Transverse colon (tissue), 4 donors: ENCODE measurements at regions not wholly inside any gene's neighbourhood (a gene's known extent, or its start where the extent isn't known, plus 50 kb on each side); places are given as distances from the start of the nearest gene placed in this dataset.

Experiments
- DNase-seq: peaks from one replicate; pipeline ENCODE4 v3.0.0-alpha.2; 2019
- H3K27ac ChIP-seq, 4 donors: fragments of 200-600 bp; sonication (generic); 2 replicates each; pipeline ENCODE4 v1.5.1; 2016 to 2018; ENCODE audit warnings: inconsistent platforms in 4 of 4
- H3K27me3 ChIP-seq: fragments of 200-600 bp; sonication (generic); 2 replicates; pipeline ENCODE4 v1.5.1; 2017; ENCODE audit warnings: inconsistent platforms
- H3K36me3 ChIP-seq, 4 donors: fragments of 200-600 bp; sonication (generic); 2 replicates each; pipeline ENCODE4 v1.5.1; 2017 to 2019; ENCODE audit warnings: inconsistent platforms in 4 of 4
- H3K4me1 ChIP-seq, 4 donors: fragments of 200-600 bp; sonication (generic); 2 replicates each; pipeline ENCODE4 v1.5.1; 2017 to 2020; ENCODE audit warnings: inconsistent platforms in 4 of 4
- H3K4me3 ChIP-seq, 4 donors: fragments of 200-600 bp; sonication (generic); 1 replicate in 1 of 4; 2 replicates in 3 of 4; pipeline versions ENCODE4 v1.5.1 to v1.6.1; 2017 to 2019; ENCODE audit warnings: inconsistent platforms in 4 of 4
- H3K9me3 ChIP-seq, 2 donors: fragments of 200-600 bp; sonication (generic); 2 replicates each; pipeline ENCODE4 v1.5.1; 2017 to 2019; ENCODE audit warnings: inconsistent platforms in 2 of 2
- EP300 ChIP-seq: sonication (generic); formaldehyde crosslinking; IDR thresholded peaks from one replicate; pipeline ENCODE4 v1.6.1; 2017; ENCODE audit warnings: antibody characterized with exemption, low read depth
- POLR2A ChIP-seq: fragments of 450-650 bp; IDR thresholded peaks from one replicate; pipeline ENCODE4 v1.6.1; 2016; ENCODE audit warnings: antibody characterized with exemption, mild to moderate bottlenecking, moderate library complexity
- POLR2AphosphoS5 ChIP-seq, 3 donors: sonication (generic); formaldehyde crosslinking; IDR thresholded peaks; one replicate each; pipeline ENCODE4 v1.6.1; 2016; ENCODE audit warnings: antibody characterized with exemption in 3 of 3
- WGBS, 2 donors: methylation state at CpG; one replicate each; pipeline ENCODE4 v1.1.5; 2018; ENCODE audit warnings: low coverage in 1 of 2; 5-methylcytosine and 5-hydroxymethylcytosine counted together
- in situ Hi-C, 4 donors: fragments of 200-750 bp; cut with MboI; loops; one replicate each; pipeline versions ENCODE4 v1.15.0 to v1.15.1; 2017; ENCODE audit warnings: low sequenced_read_pairs in 3 of 4, low pct_ligation_motif_present in 1 of 4, low pct_unique_long_range_greater_than_20kb in 1 of 4
- intact Hi-C: fragments of 100-400 bp; cut with DNase I; formaldehyde crosslinking; loops from one replicate; pipeline ENCODE4 v1.15.1; 2023; ENCODE audit warnings: low total_unique reads
- TF ChIP-seq, protein P1 (sequence below), 5 experiments: fragments of 200-600 bp in 3 of 5; fragments of 450-650 bp in 2 of 5; sonication (generic) in 3 of 5; IDR thresholded peaks; 1 replicate in 2 of 5; 2 replicates in 3 of 5; pipeline ENCODE4 v1.5.1; 2016 to 2017; ENCODE audit warnings: antibody characterized with exemption in 5 of 5, inconsistent platforms in 3 of 5, mild to moderate bottlenecking in 2 of 5, moderate library complexity in 1 of 5

DNA sequence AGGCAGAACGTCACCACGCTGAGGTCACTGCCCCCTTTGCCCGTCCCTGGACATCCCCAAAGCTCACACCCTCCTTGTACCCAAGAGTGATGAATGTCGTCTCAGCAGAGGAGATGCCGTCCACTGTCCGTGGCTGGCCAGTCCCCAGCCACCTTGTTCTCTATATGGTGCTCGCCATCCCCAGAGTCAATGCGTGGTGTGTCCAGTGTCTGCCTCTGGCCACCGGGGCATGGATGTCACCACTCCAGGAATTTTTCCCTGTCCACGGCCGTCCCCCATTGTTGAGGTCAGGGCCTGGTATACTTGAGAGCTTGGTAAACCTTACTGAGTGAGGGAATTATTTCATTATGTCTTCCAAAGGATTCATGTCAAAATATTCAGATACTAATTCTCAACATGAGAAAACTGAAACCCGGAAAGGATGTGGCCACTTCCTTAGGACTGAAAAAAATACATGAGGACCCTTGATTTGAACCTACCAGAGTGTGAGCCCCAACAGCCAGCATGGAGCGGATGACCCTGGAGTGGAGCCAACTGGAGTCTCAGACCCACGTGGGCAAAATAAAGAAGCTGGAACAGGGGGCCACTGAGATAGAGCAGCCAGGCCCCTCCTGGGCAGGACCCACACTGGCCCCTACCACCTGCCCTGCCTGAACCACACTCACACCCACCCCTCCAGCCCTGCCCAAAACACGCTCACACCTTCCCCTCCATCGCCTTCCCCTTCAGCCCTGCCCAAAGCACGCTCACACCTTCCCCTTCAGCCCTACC lies 376.4 kb downstream of the BRD1 start:
- H3K36me3 ChIP-seq, result no peaks in the 10 kb centered on the region
- in situ Hi-C loops, result no loop called here
- no peak for TF ChIP-seq EP300
- TF ChIP-seq, protein P1, sequence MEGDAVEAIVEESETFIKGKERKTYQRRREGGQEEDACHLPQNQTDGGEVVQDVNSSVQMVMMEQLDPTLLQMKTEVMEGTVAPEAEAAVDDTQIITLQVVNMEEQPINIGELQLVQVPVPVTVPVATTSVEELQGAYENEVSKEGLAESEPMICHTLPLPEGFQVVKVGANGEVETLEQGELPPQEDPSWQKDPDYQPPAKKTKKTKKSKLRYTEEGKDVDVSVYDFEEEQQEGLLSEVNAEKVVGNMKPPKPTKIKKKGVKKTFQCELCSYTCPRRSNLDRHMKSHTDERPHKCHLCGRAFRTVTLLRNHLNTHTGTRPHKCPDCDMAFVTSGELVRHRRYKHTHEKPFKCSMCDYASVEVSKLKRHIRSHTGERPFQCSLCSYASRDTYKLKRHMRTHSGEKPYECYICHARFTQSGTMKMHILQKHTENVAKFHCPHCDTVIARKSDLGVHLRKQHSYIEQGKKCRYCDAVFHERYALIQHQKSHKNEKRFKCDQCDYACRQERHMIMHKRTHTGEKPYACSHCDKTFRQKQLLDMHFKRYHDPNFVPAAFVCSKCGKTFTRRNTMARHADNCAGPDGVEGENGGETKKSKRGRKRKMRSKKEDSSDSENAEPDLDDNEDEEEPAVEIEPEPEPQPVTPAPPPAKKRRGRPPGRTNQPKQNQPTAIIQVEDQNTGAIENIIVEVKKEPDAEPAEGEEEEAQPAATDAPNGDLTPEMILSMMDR (IDR thresholded peaks at IDR 0.05), result no peak
- no peak for TF ChIP-seq POLR2AphosphoS5 (IDR thresholded peaks at IDR 0.05)
- no peak for TF ChIP-seq POLR2A
- no peak overlapping the region for H3K4me3 ChIP-seq
- no peak for DNase-seq
- no peaks in the 10 kb centered on the region for H3K9me3 ChIP-seq
- WGBS, 2 donors, result 20 to 69% methylated on average over 1 to 17 of the region's 17 CpGs
- no peak overlapping the region for H3K27ac ChIP-seq
- intact Hi-C loops, result no loop called here
- peaks cover 36% of the 10 kb centered on the region for H3K27me3 ChIP-seq
- no peaks in the 10 kb centered on the region for H3K4me1 ChIP-seq

GRCh38 chr22:49450498-49450897 lies 377.2 kb downstream of the BRD1 start:
- DNase-seq, result no peak
- in situ Hi-C loops, result no loop called here
- Histone ChIP-seq H3K36me3 (no peaks in the 10 kb centered on the region), H3K27ac (no peak overlapping the region), H3K27me3 (peaks cover 36% of the 10 kb centered on the region), H3K4me1 (no peaks in the 10 kb centered on the region), H3K9me3 (no peaks in the 10 kb centered on the region), H3K4me3 (no peak overlapping the region)
- intact Hi-C loops, result no loop called here
- TF ChIP-seq POLR2AphosphoS5 (IDR thresholded peaks at IDR 0.05), result no peak
- no peak for TF ChIP-seq POLR2A
- TF ChIP-seq EP300, result no peak
- TF ChIP-seq, protein P1 (IDR thresholded peaks at IDR 0.05), result no peak
- WGBS, 2 donors, result 11 to 18% methylated on average over 5 to 9 of the region's 9 CpGs

- TF ChIP-seq POLR2A (no peak), POLR2AphosphoS5 (IDR thresholded peaks at IDR 0.05) (no peak), EP300 (no peak)
- TF ChIP-seq, protein P1 (IDR thresholded peaks at IDR 0.05), result no peak
- intact Hi-C loops (no loop called here), in situ Hi-C loops (no loop called here)
- Histone ChIP-seq H3K4me1 (no peaks in the 10 kb centered on the region), H3K36me3 (no peaks in the 10 kb centered on the region), H3K27me3 (peaks cover 36% of the 10 kb centered on the region), H3K9me3 (no peaks in the 10 kb centered on the region), H3K4me3 (no peak overlapping the region), H3K27ac (no peak overlapping the region)
- DNase-seq, result no peak
- WGBS, 2 donors, result 16 to 40% methylated on average over 4 to 37 of the region's 38 CpGs
Measured at GRCh38 chr22:49449811-49450446, 377.7 kb downstream of the BRD1 start.

GRCh38 chr22:49449377-49449776 lies 378.3 kb downstream of the BRD1 start:
- peaks cover 36% of the 10 kb centered on the region for H3K27me3 ChIP-seq
- TF ChIP-seq EP300 (no peak), POLR2A (no peak), POLR2AphosphoS5 (IDR thresholded peaks at IDR 0.05) (no peak)
- TF ChIP-seq, protein P1 (IDR thresholded peaks at IDR 0.05), result no peak

More at GRCh38 chr22:49449377-49449776, 378.3 kb downstream of the BRD1 start:
- intact Hi-C loops, result no loop called here
- no peaks in the 10 kb centered on the region for H3K36me3 ChIP-seq
- in situ Hi-C loops, result no loop called here
- 70 to 100% methylated on average over 1 to 16 of the region's 16 CpGs for WGBS, 2 donors
- no peak for DNase-seq
- no peaks in the 10 kb centered on the region for H3K9me3 ChIP-seq
- H3K4me1 ChIP-seq, result no peaks in the 10 kb centered on the region
- H3K4me3 ChIP-seq, result no peak overlapping the region
- no peak overlapping the region for H3K27ac ChIP-seq
